NCI-H2171 (cell line): ENCODE measurements at regions not wholly inside any gene's neighbourhood (a gene's known extent, or its start where the extent isn't known, plus 50 kb on each side); places are given as distances from the start of the nearest gene placed in this dataset.

Source experiments
- DNase-seq: peaks from one replicate; lab custom pipeline; 2025; lab: John Stamatoyannopoulos, UW

DNA sequence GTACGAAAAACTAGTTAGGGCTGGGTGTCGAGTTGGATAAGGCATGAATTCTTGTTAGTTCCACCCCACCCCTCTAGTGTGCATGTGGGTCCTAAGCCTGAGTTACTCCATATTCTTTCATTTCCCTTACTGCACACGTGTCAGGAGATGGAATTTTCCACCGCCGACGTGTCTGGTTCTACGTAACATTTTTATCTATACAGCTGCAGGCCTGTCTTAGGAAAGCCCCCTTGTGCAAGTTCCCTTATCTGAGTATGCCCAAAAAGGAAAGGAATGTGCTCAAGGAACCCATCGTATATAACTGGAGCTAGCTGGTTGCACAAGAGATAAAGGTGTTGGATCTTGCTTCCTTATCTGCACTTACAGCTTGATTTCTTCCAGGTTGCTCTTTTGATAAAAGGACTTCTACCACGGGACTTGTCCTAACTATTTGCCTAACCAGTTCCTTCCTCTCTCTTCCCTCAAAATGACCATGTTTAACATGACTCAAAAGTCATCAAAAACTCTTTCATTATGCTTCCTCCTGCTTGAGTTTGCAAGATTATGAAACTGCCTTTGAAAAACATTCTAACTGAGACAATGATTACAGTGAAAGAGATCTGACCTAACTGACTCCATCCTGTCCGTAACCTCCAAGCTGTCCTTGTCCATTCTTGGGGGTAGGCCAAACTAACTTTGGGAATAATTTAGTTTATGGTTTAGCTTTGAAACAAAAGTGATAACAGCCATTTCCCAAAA is 181.4 kb downstream of the AKR1D1 start:
- DNase-seq = no peak

DNA sequence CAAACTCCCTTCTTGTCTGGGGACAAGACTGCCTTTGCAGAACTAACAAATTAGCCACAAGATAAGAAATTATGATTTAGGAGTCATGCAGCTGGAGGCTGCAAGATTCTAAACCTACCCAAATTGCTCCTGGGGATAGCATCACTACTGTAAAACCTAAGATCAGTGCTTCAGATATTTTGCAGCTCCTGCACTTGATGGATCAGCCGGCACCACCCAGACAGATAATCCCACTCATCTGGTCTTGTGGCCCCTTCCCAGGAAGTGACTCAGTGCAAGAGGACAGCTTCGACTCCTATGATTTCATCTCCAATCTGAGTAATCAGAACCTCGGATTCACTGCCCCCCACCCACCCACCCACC is 181.9 kb downstream of the AKR1D1 start:
- no peak for DNase-seq

DNA sequence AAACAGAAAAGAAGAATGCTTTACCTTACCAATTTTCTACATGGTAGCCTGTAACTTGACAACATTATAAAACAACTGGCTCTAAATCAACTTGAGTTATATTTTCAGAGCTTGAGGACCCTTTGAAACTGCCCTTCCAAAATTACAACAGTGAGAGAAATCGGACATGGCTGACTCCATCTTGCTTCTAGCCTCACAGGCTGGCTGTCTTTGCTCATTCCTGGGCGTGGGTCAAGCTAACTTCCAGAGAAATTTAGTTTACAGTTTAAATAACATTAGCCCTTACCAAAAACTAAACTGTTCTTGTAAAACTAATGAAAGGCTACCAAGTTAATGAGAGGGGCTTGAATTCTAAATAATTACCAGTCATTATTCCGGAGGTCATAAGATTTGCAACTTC is 183.4 kb downstream of the AKR1D1 start:
- DNase-seq = no peak

DNA sequence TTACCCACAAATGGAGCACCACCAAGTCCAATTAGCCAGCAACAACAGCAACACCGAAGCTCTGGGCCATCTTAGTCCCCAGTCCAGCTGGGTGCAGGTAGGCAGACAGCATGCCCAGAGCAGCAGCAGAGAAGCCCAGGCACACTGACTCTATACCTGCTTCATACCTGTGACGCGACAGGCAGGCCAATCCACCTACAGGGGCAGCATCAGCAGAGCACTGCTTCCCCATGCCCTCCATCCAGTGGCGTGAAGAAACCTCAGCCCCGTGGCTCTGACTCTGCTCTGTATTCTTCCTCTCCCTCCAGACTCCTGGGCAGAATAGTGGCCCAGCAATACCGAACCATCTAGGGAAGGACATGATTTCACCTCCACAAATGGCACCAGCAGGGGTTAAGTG is 191.7 kb downstream of the AKR1D1 start:
- no peak for DNase-seq

DNA sequence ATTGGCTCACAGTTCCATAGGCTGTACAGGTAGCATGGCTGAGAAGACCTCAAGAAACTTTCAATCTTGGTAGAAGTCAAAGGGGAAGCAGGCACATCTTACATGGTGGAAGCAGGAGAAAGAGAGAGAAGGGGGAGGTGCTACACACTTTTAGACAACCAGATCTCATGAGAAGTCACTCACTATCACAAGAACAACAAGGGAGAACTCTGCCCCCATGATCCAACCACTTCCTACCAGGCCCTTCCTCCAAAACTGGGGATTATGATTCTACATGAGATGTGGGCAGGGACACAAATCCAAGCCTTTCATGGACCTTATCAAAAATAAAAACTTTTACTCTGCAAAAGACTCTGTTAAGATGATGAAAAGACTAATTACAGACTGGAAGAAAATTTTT is 183.2 kb upstream of the TRIM24 start:
- no peak for DNase-seq

DNA sequence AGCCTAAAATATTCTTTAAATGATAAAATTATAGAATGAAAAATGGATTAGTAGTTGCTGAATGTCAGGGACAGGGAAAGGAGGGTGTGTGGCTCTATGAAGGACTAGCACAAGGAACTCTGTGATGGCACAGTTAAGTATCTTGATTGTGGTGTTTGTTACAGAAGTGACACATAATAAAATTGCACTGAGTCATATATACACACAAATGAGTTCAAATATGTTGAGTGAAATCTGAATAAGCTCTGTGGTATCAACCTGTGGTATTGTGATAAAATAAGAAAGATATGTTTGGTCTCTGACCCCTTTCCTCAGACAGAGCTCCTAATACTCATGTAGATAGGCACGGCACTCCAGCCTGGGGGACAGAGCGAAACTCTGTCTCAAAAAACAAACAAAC is 181.5 kb upstream of the TRIM24 start:
- no peak for DNase-seq

DNA sequence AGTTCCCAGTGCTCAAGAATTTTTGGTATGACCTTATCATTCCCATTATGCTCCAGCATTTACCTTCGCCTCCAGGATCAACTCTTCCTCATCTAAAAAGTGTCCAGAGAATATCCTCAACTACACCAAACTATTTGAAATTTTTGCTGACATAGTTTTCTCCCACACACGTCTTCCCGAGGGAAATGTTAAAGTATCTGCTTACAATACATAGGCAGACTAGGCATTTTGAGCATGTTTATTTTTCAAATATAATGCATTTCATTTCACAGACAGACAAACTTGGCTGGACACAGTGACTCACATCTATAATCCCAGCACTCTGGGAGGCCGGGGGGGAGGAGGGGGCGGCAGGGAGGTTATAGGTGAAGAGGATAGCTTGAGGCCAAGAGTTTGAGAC is 177.1 kb upstream of the TRIM24 start:
- no peak for DNase-seq

DNA sequence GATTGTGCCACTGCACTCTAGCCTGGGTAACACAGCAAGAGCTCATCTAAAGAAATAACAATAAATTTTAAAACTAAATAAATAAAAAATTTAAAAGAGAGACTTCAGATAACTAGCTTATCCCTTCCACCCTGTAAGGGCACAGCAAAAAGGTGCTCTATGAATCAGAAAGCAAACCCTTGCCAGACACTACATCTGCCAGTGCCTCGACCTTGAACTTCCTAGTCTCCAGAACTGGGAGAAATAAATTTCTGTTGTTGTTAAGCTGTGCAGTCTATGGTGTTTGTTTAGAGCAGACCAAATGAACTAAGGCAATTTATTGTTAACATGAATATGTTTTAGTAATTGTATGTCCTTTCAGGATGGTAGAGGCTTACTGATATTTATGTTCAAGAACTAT is 174.9 kb upstream of the TRIM24 start:
- DNase-seq = no peak

DNA sequence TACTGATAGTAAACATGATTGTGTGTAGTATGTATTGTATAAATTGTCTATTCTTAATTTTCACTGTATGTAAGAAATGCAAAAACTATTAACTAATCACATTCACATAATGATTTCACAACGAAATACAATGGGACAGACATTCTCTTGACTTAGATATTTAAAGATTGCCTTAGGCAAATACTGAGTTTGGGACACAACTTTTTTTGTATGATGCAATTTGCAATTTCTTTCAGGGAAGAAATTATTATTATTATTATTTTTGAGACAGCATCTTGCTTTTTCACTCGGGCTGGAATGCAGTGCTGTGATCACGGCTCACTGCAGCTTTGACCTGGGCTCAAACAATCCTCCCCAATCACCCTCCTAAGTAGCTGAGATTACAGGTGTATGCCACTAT is 173.2 kb upstream of the TRIM24 start:
- no peak for DNase-seq

DNA sequence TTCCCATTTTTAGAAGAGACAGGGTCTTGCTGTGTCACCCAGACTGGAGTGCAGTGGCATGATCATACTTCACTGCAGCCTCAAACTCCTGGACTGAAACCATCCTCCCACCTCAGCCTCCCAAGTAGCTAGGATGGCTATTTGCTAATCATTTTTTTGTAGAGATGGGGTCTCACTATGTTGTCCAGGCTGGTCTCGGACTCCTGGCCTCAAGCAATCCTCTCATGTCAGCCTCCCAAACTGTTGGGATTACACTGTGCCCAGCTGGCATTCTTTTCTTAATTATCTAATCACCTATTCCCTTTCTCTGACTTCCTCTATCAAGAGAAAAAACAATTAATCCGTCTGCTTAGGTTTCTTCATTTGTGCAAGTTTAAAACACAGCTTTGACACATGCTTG is 172.5 kb upstream of the TRIM24 start:
- DNase-seq = no peak

DNA sequence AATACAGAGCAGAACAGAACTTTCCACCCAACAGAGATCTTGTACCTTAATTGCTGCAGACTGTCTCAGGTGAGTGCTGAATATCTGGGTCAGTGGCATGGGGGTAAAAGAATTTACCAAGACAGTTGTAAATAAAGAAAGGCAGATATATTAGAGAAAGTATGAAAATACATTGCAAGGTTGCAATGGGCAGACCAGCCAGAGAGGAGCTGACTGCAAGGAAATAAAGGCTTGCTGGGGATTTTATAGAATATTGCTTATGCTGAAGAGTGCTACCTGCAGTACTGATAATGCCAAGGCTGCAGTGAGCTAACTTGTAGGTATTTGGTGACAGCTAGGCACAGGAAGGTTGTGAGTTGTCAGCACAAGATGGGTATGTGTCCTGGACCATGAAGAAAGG is 171.0 kb upstream of the TRIM24 start:
- no peak for DNase-seq

DNA sequence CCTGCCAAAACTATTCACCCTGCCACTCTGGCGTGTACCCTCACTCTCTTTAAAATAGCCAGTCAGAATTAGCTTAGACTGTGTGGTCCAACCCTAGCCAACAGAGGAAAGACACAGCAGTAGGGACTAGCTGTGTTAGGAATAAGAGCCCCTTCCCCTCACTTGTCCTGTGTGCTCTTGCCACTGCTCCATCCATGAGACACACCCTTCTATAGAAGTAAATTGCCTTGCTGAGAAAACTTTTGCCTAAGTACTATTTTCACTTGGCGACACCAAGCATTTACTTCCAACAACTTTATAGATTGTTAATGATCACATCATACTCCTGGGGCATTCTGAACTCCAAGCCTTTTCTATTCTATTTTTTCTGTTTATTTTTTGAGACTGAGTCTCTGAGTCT is 170.2 kb upstream of the TRIM24 start:
- DNase-seq = no peak

DNA sequence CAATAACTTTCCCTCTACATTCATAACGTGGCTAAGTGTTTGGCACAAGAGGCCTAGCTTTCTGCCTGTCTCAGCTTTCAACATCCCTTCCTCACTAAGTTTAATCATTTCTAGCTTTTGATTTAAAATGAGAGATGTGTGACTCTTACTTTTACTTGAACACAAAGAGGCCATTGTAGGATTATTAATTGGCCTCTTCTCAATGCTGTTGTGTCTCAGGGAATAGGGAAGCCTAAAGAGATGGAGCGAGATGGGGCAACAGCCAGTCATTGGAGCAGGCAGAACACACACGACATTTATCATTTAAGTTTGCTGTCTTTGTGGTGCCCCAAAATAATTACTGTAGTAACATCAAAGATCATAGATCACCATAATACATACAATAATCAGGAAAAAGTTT is 167.1 kb upstream of the TRIM24 start:
- no peak for DNase-seq

DNA sequence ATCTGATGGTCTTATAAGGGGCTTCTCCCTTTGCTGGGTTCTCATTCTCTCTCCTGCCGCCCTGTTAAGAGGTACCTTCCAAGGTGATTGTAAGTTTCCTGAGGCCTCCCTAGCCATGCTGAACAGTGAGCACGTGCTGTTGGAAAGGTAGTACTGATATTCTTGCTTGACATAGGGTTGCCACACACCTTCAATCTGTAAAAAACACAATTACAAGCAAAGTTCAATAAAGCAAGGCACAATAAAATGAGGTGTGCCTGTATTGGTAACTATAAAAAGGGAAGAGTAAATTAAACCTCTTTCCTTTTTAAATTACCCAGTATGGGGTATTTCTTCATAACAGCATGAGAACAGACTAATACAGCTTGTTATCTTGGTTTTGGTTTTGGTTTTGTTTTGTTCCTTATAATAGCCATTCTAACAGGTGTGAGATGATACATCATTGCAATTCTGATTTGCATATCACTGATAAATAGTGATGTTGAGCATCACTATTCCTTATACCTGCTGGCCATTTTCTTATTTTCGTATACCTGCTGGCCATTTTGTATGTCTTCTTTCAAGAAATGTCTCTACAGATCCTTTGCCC is 164.9 kb upstream of the TRIM24 start:
- no peak for DNase-seq

DNA sequence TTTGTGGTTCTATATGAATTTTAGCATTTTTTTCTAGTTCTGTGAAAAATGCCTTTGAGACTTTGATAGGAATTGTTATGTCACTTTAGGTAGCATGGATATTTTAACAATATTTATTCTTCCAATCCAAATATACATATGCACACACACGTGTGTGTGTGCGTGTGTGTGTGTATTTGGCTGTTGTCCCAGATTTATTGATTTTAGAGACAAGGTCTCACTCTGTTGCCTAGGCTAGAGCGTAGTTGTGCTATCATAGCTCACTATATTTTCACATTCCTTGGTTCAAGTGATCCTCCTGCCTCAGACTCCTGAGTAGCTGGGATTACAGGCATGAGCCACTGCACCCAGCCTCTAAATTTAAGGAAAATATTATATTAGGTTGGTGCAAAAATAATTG is 162.5 kb upstream of the TRIM24 start:
- DNase-seq = no peak

DNA sequence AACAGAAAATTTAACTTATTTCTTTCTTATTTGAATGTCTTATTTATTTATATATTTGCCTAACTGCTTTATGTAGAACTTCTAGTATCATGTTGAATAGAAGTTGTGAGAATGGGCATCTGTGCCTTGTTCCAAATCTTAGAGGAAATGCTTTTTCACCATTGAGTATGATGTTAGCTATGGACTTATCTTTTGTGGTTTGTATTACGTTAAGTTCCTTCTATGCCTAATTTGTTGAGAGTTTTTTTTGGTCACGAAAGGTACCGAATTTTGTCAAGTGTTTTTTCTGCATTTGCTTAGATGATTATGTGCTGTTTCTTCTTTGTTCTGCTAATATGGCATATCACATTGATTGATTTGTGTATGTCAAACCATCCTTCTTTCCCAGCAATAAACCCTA is 161.0 kb upstream of the TRIM24 start:
- DNase-seq = no peak

DNA sequence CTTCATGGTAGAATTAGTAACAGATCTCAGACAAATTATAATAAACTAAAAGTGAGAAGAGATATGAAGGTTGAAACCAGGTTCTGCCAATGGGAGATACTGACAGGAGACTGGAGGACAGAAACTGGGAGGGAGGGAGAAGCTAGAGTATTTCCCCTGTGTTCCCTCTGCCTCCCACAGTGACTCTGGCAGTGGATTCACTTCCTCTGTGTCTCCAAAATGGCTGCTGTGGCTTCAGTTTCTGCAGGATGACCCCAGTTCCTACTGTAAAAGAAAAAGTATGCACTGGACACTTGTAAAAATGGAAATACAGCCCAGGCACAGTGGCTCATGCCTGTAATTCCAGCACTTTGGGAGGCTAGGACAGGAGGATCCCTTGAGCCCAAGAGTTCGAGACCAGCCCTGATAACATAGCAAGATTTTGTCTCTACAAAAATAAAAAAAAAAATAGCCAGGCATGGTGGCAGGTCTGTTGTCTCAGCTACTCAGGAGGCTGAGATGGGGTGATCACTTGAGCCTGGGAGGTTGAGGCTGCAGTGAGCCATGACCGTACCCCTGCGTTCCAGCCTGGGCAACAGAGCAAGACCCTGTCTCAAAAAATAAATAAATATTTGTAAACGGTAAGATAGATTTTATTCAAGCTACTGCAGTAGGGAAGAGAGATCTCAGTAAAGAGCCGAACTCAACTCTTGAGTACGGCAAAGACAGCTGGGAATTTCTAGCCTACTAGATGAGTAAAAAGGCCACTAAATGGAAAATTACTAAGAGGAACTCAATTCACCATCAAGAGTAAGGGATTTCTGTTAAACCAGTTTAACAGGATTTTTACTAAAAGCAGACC is 156.6 kb upstream of the TRIM24 start:
- DNase-seq = no peak

DNA sequence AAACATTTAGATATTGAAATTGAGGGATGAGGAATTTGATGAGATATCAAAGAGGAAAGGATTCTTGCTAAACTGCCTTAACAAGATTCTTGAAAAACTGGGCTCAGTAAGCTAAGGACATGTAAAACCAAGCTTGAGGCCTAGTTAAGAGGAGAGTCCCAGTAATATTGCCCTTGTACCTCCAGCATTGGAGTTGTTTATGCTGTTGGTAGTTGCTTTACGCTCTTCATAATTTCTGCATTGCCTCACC is 156.1 kb upstream of the TRIM24 start:
- DNase-seq = no peak

DNA sequence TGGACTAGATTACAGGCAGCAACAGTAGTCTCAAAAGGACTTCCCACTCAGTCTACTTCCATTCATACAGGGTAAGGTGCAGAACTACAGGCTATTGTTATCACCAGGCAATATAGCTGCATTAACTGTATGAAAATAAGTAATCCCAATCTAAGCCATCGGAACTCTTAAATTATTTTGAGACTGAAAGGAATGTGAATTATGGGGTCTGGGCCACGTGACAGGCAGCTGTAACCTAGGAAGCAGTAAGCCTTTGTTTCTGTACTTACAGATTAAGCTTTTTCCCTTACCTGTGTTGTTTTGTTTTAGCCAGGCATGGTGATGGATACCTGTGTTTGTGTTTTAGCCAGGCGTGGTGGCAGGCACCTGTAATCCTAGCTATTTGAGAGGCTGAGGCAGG is 152.4 kb upstream of the TRIM24 start:
- DNase-seq = no peak

DNA sequence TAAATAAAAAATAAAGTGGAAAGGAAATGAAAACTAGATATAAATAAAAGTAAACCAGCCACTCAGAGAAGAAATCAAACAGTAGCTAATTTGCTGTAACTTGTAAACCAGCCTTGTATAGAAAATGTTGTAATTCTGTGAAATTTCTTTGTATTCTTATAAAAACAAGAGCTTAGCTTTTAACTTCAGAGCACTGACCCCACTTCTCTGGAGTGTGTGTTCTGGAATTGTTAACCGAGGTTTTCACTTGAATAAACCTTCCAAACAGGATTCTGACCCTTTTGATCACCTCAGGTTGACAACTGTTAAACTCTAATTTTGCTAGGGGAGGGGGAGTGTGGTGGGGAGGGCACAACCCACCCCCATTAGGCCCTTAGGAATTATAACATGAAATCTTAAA is 151.9 kb upstream of the TRIM24 start:
- no peak for DNase-seq

DNA sequence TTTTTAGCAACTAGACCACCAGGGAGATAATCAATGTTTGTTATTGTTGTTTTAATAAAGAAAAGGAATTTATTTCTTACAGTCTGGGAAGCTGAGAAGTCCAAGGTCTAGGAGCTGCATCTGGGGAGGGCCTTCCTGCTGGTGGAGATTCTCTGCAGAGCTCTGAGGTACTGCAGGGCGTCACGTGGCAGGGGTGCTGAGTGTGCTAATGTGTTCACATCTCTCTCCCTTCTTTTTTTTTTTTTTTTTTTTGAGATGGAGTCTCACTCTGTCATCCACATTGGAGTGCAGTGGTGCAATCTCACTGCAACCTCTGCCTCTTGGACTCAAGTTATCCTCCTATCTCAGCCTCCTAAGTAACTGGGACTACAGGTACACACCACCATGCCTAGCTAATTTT is 150.9 kb upstream of the TRIM24 start:
- DNase-seq = no peak

DNA sequence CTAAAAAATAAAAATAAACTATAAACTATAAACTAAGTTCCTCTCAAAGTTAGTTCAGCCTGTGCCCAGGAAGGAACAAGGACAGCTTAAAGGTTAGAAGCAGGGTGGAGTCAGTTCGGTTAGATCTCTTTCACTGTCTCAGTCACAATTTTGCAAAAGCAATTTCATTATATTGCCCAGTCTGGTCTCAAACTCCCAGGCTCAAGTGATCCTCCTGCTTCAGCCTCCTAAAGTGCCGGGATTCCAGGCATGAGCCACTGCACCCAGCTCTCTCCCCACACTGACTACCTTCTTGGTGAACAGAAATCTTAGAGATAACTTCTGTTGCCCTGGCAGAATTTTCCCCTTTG is 146.3 kb upstream of the TRIM24 start:
- DNase-seq = no peak

DNA sequence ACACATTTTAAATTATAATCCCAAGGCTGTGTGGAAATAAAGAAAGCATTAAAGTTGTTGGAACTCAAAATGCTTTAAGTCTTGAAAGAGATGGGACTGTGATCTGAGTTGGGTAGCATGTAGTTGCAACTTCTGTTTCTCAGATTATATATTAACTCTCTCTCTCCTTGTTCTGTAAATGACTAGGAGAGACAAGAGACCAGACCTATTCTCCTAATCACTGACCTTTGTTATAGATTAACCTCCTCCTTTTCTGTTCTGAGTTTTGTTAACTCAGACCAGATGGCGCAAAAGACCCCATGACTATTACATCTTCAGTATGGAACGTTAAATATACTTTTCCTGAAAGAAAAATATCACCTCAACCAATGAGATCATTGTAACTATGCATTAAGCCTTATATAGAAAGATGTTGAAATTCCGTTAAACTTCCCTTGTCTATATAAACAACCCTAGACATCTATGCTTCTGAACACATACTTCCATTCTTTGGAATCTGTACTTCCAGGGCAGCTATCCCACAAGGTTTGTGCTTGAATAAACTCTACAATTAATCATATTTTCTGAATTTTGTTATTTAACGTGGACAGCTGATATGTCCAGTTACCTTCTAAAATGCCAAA is 143.5 kb upstream of the TRIM24 start:
- no peak for DNase-seq
